A172 (cell line): ENCODE measurements at regions not wholly inside any gene's neighbourhood (a gene's known extent, or its start where the extent isn't known, plus 50 kb on each side); places are given as distances from the start of the nearest gene placed in this dataset.

Experiments used
- DNase-seq: peaks from one replicate; pipeline ENCODE4 v3.0.0-alpha.2; 2015; ENCODE audit warnings: low spot score

GRCh38 chr11:29352273-29352795 is 664.5 kb downstream of the KCNA4 start:
- no peak for DNase-seq

- no peak for DNase-seq
Observed at GRCh38 chr11:29351301-29351873, 665.4 kb downstream of the KCNA4 start.

GRCh38 chr11:29343465-29344333 is 673.1 kb downstream of the KCNA4 start:
- peak; percentile 55 for DNase-seq

GRCh38 chr11:29336727-29337575 is 679.9 kb downstream of the KCNA4 start:
- no peak for DNase-seq

GRCh38 chr11:29334776-29335130 is 682.1 kb downstream of the KCNA4 start:
- DNase-seq: no peak

GRCh38 chr11:29333993-29334775 is 682.6 kb downstream of the KCNA4 start:
- DNase-seq: peak; percentile 55

- no peak for DNase-seq
Observed at GRCh38 chr11:29331451-29332010, 685.3 kb downstream of the KCNA4 start.

- DNase-seq: peak; percentile 69
Observed at GRCh38 chr11:29328961-29329441, 687.8 kb downstream of the KCNA4 start.

- DNase-seq: no peak
Observed at GRCh38 chr11:29327891-29328290, 688.9 kb downstream of the KCNA4 start.

GRCh38 chr11:29326757-29327156 is 690.1 kb downstream of the KCNA4 start:
- no peak for DNase-seq

GRCh38 chr11:29324328-29324727 is 692.5 kb downstream of the KCNA4 start:
- no peak for DNase-seq

GRCh38 chr11:29321293-29322132 is 695.3 kb downstream of the KCNA4 start:
- DNase-seq: peak; percentile 90

GRCh38 chr11:29320196-29320595 is 696.6 kb downstream of the KCNA4 start:
- no peak for DNase-seq

GRCh38 chr11:29319210-29319609 is 697.6 kb downstream of the KCNA4 start:
- peak; percentile 15 for DNase-seq

GRCh38 chr11:29318134-29318845 is 698.5 kb downstream of the KCNA4 start:
- peak; percentile 67 for DNase-seq

- no peak for DNase-seq
Observed at GRCh38 chr11:29317694-29318093, 699.1 kb downstream of the KCNA4 start.

GRCh38 chr11:29315275-29315674 is 701.6 kb downstream of the KCNA4 start:
- DNase-seq: no peak

GRCh38 chr11:29314211-29314610 is 702.6 kb downstream of the KCNA4 start:
- DNase-seq: no peak

GRCh38 chr11:29312812-29313211 is 704.0 kb downstream of the KCNA4 start:
- DNase-seq: peak; percentile 33
